ENCODE measurements at regions not wholly inside any gene's neighbourhood (a gene's known extent, or its start where the extent isn't known, plus 50 kb on each side); places are given as distances from the start of the nearest gene placed in this dataset.

- Histone ChIP-seq H3K27ac (ENCODE audit: low read depth, low read length) (no peak overlapping the region), H2AFZ (ENCODE audit: low read depth, low read length, poor library complexity, severe bottlenecking) (no peak overlapping the region), H3K4me2 (ENCODE audit: low read length) (no peak overlapping the region), H3K4me3 (replicated peaks in 1 of 2; ENCODE audit: low read depth in 1 of 2, low read length in 2 of 2) (no peak overlapping the region), H3K4me1 (ENCODE audit: control insufficient read depth in 1 of 2, insufficient read depth in 2 of 2, low read length in 2 of 2) (no peaks in the 10 kb centered on the region), H3K9me3 (ENCODE audit: control insufficient read depth in 1 of 2, insufficient read depth in 1 of 2, low read depth in 1 of 2, low read length in 2 of 2) (no peaks in the 10 kb centered on the region), H3K9ac (ENCODE audit: low read length) (no peak overlapping the region), H3K27me3 (ENCODE audit: insufficient read depth, low read length) (no peaks in the 10 kb centered on the region), H3K9me2 (ENCODE audit: insufficient read depth) (no peaks in the 10 kb centered on the region), H3K36me3 (ENCODE audit: control insufficient read depth in 1 of 2, insufficient read depth in 2 of 2, low read length in 2 of 2) (no peaks in the 10 kb centered on the region), H4K20me1 (ENCODE audit: insufficient read depth) (no peaks in the 10 kb centered on the region), H3K79me2 (ENCODE audit: insufficient read depth, low read length) (no peaks in the 10 kb centered on the region)
- ATAC-seq (no peak), DNase-seq (ENCODE audit: low read depth, low spot score) (no peak)
- TF ChIP-seq ZNF274 (IDR thresholded peaks at IDR 0.05; ENCODE audit: low read depth, low read length), result no peak
- no peak for TF ChIP-seq SP1 (IDR thresholded peaks at IDR 0.05; ENCODE audit: low read depth)
- TF ChIP-seq YY1 (IDR thresholded peaks at IDR 0.05; ENCODE audit: extremely low read depth, insufficient replicate concordance, low read depth, low read length), result no peak
- TF ChIP-seq ZFX (IDR thresholded peaks at IDR 0.05), result no peak
- TF ChIP-seq SRF (IDR thresholded peaks at IDR 0.05; ENCODE audit: low read depth), result no peak
- TF ChIP-seq EZH2phosphoT487 (IDR thresholded peaks at IDR 0.05; ENCODE audit: borderline replicate concordance), result no peak
- TF ChIP-seq CEBPB (IDR thresholded peaks at IDR 0.05; ENCODE audit: low read depth), result no peak
- no peak for TF ChIP-seq POLR2A (IDR thresholded peaks at IDR 0.05; ENCODE audit: borderline replicate concordance, extremely low read depth, insufficient read depth, insufficient read length)
- ChIA-PET RAD21 (ENCODE audit: low non-redundant PET in 1 of 2, low total read pairs in 2 of 2, uncharacterized antibody in 2 of 2, unreplicated experiment in 2 of 2) (no interaction called here), CTCF (interaction anchor here (1.3 kb wide), 1 partner anchor 234 kb away, joined by 8 read pairs; no protein-coding TSS in a partner anchor), POLR2A (no interaction called here)
- intact Hi-C loops (cut with micrococcal nuclease), result no loop called here
- BruUV-seq (replicated peaks), result no TSS peak
Measured at GRCh38 chr3:146342989-146343388, 92.1 kb upstream of the PLSCR4 start.

GRCh38 chr3:146339349-146339748 is 88.4 kb upstream of the PLSCR4 start:
- no peak overlapping the region for H2AFZ ChIP-seq (ENCODE audit: low read depth, low read length, poor library complexity, severe bottlenecking)
- BruUV-seq (replicated peaks), result no TSS peak
- DNase-seq (ENCODE audit: low read depth, low spot score), result no peak
- no peaks in the 10 kb centered on the region for H3K9me3 ChIP-seq (ENCODE audit: control insufficient read depth in 1 of 2, insufficient read depth in 1 of 2, low read depth in 1 of 2, low read length in 2 of 2)
- no peaks in the 10 kb centered on the region for H3K79me2 ChIP-seq (ENCODE audit: insufficient read depth, low read length)
- H3K4me3 ChIP-seq (replicated peaks in 1 of 2; ENCODE audit: low read depth in 1 of 2, low read length in 2 of 2), result no peak overlapping the region
- H4K20me1 ChIP-seq (ENCODE audit: insufficient read depth), result no peaks in the 10 kb centered on the region
- H3K27me3 ChIP-seq (ENCODE audit: insufficient read depth, low read length), result no peaks in the 10 kb centered on the region
- H3K36me3 ChIP-seq (ENCODE audit: control insufficient read depth in 1 of 2, insufficient read depth in 2 of 2, low read length in 2 of 2), result no peaks in the 10 kb centered on the region
- no peak overlapping the region for H3K9ac ChIP-seq (ENCODE audit: low read length)
- TF ChIP-seq ZNF274 (IDR thresholded peaks at IDR 0.05; ENCODE audit: low read depth, low read length), result no peak
- TF ChIP-seq SP1 (IDR thresholded peaks at IDR 0.05; ENCODE audit: low read depth), result no peak
- no peak for TF ChIP-seq POLR2AphosphoS5 (IDR thresholded peaks at IDR 0.05; ENCODE audit: low read depth, low read length)
- no peak for TF ChIP-seq ELF1 (IDR thresholded peaks at IDR 0.05; ENCODE audit: borderline replicate concordance, low read depth)
- no peak for TF ChIP-seq CBX3 (IDR thresholded peaks at IDR 0.05; ENCODE audit: low read depth)
- TF ChIP-seq EGR1 (IDR thresholded peaks at IDR 0.05; ENCODE audit: low read depth), result no peak
- TF ChIP-seq POLR2A (IDR thresholded peaks at IDR 0.05; ENCODE audit: borderline replicate concordance, extremely low read depth, insufficient read depth, insufficient read length), result no peak
- no peak for TF ChIP-seq ATF3 (IDR thresholded peaks at IDR 0.05)
- no peak for TF ChIP-seq ZFX (IDR thresholded peaks at IDR 0.05)
- RAD21 ChIA-PET (ENCODE audit: low non-redundant PET in 1 of 2, low total read pairs in 2 of 2, uncharacterized antibody in 2 of 2, unreplicated experiment in 2 of 2), result no interaction called here
- H3K4me2 ChIP-seq (ENCODE audit: low read length), result no peak overlapping the region
- no peaks in the 10 kb centered on the region for H3K9me2 ChIP-seq (ENCODE audit: insufficient read depth)
- intact Hi-C loops (cut with micrococcal nuclease), result no loop called here
- ATAC-seq, result no peak
- H3K27ac ChIP-seq (ENCODE audit: low read depth, low read length), result no peak overlapping the region
- POLR2A ChIA-PET, result no interaction called here
- no peaks in the 10 kb centered on the region for H3K4me1 ChIP-seq (ENCODE audit: control insufficient read depth in 1 of 2, insufficient read depth in 2 of 2, low read length in 2 of 2)
- CTCF ChIA-PET, result no interaction called here

All from HCT116 (cell line).